GM19035 (cell line): ENCODE measurements at regions not wholly inside any gene's neighbourhood (a gene's known extent, or its start where the extent isn't known, plus 50 kb on each side); places are given as distances from the start of the nearest gene placed in this dataset.

Source experiments
- ATAC-seq: cut with Tn5 transposase; IDR thresholded peaks from one replicate; pipeline ENCODE4 v1.9.1; 2021; ENCODE audit not compliant: unreplicated experiment

DNA sequence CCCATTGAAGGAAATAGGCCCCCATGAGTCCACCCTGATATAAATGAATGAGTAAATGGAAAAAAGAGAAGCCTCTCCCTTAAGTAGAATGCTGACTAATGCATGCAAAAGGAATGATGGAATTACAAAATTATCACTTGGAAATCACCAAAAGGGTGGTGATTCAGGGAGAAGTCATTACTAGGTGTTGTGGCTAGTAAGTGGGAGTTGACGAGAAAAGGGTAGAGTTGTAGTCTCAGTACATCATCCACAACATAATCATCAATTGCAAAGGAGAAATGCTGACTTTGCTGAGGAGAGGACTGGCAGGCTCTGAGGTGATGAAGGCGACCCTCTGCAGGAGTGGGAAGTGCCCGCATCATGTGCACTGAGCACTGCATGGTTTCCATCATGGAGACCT is 201.5 kb upstream of the S1PR3 start:
- ATAC-seq = no peak

DNA sequence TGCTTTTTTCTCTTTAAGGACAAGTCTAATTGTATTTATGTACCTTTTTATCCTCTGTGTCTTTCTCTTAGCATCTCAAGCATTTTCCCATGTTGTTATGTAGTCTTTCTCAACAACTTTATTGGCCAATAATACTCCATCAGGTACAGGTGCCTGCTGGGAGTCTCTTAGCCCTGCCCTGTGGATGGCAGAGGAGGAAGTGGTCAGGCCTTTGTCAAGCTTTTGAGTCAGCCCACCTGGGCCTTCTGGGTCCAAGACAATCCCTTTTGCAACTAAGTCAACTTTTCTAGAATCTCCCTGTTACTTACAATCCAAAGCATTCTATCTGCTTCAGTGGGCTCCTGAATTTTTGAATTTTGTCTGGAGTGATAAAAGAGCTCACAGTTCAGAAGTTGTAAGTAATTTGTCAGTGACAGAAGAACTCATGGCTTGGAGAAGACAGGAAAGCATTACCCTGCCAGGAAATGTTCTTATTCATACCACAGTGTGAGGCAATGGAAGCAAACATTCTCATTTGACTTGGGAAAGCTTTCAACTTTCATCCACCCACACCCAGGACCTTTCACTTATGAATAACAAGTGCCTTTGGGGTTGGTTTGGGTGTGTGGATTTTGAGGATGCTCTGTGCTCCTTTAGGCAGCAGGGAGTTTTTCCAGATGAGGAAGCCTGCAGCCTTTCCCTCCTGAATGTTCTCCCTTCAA is 200.0 kb upstream of the S1PR3 start:
- no peak for ATAC-seq

DNA sequence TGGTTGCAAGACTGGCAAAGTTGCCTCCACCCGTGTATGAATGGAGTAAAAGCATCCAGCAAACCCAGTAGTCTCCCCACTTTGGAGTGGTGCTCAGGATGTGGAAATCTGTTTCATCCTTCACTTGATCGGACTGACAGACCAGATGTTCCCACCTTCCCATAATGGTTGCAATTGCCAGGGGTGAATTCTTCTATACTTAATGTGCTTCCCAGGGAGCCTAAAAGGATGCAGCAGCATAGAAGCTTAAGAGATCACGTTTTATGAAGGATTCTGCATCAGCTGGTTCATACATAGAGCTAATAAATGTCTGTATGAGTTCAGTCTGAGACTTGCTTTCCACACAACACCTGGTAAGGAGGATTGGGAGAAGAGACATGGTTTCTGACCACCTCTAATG is 198.8 kb upstream of the S1PR3 start:
- ATAC-seq = no peak

DNA sequence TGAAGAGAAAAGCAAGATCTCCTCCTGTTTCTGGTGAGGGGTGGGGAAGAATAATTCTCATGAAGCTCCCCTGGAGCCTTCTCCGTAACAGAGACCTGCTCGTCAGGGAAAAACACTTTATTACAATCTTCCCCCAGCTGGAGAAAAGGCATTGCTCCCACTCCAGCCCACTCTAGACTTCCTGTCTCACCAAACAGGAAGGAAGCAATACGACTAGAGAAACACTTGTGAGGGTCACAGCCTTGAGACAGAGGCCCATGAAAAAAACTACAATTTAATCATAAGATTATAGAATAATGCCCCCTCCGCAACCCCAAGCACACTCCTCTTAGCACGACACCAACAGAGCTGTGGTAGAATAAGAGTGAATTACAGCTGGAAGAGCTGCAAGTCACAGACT is 197.2 kb upstream of the S1PR3 start:
- ATAC-seq = no peak

DNA sequence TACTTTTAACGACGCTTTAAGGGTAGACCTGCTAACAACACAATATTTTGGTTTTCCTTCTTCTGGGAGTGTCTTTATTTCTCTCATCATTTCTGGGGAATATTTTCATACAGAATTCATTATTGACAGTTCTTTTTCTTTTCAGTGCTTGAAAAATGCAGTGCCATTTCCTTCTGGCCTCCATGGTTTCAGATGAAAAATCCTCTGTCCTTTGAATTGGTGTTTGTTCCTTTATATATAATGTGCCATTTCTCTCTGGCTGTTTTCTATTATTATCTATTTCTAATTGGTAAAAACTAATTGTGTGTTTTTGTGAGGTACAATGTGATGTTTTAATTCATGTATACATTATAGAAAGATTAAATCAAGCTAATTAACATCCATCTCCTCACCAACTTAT is 194.3 kb upstream of the S1PR3 start:
- no peak for ATAC-seq

DNA sequence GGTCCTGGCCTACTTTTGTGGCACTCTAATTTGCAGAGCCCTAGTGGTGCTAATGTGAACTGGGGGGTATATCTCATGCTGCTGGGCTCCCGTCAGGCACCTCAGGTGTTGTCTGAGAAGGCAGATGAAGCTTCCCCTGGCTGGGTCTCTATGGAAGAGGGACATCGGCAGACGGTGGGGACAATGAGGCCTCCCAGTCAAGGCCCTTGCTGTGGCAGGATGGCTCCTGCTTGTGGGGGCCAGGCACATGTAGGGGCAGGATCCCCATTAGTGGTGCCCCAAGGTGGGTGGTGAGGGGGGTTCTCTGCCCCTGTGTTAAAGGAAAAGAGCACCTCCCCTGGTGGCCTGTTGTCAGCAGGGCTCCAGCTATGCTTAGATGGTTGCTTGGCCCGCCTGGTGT is 192.8 kb upstream of the S1PR3 start:
- no peak for ATAC-seq

DNA sequence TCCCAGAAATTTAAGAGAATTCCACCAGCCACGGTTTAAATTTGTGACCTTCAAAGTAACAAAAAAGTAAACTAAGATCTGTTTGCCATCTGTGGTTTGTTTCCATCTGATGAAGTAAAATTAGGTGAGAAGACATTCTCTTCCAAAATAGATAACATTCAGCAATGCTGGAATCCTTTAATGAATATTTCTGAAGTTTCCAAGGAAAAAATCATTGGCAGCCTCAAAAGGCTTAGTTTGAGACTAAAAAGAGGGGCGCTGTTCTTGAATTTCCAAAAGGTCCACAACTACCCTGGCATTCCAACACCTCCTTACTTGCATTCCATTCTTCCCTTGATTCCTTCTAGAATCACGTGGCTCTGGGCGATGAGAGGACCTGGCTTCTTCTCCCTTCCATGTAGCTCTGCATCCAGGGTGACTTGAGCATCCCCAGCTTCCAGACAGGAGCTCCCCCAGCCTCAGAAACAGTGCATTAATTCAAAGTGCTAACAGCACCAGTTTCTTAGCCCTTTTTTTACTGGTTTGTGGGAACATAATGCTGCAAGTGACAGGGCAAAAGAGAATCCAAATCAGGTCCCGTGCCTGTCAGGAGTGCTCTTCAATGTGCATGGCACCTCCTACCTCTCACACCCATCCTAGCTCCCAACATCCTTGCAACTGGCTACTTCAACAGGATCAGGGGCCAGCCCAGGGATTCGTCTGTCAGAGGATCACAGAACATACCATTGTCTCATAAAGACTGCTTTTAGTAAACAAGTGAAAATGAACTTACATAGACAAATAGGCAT is 191.5 kb upstream of the S1PR3 start:
- ATAC-seq = no peak

DNA sequence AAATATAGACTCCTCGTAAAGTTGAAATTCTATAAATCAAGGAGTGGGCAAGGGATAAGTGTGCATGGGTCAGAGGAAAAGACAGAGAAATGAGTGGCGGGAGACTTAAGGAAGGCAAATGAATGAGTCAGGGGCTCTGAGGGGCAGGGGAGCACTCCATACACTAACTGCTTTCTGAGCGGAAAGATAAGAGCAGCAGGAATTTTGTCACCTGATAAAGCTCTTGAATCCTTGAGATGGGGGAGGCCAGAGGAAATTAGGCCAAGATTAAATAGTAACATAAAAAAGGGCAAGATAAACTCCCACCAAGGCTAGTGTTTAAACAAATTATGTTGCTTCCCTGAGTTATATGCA is 191.0 kb upstream of the S1PR3 start:
- no peak for ATAC-seq

DNA sequence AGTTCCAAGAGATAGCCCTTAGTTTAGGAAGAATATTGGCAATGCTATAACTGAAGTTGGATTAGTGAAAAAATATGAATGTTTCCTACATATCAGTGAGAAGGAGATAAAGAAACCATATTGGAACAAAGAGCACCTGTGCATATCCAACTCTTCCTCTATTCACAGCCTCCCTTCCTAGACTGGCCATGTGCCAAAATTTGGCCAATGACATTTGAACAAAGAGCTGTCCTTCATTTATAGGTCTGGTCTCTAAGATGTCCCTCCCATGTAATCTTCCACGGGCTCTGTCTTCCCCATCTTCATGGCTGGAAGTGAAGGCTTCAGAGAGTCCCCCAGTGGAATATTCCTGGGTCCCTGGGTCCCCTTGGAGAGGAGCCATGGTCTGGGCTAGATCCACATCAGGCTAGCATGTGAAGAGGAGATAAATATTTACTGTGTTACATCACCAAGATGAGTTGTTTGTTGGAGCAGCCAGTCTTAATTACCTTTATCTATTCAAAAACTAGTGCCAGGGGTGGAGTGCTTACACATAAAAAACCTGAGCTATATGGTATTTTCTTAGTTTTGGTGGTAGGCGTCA is 190.0 kb upstream of the S1PR3 start:
- ATAC-seq = no peak

DNA sequence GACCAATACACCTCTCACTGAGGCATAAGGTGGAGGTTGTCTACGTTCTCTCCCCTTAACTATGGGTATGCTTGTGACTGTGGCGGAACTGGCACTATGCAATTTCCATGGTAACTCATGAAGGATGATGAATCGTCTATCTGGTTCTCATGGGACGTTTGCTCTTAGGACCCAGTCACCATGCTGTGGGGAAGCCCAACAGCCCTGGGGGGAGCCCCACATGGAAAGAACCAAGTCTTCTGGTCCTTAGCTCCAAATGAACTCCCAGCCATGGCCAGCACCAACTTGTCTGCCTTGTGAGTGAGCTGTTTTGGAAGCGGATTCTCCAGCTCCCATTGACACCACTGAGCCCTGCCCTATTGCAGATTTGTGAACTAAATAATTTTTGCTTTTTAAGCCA is 188.7 kb upstream of the S1PR3 start:
- no peak for ATAC-seq

DNA sequence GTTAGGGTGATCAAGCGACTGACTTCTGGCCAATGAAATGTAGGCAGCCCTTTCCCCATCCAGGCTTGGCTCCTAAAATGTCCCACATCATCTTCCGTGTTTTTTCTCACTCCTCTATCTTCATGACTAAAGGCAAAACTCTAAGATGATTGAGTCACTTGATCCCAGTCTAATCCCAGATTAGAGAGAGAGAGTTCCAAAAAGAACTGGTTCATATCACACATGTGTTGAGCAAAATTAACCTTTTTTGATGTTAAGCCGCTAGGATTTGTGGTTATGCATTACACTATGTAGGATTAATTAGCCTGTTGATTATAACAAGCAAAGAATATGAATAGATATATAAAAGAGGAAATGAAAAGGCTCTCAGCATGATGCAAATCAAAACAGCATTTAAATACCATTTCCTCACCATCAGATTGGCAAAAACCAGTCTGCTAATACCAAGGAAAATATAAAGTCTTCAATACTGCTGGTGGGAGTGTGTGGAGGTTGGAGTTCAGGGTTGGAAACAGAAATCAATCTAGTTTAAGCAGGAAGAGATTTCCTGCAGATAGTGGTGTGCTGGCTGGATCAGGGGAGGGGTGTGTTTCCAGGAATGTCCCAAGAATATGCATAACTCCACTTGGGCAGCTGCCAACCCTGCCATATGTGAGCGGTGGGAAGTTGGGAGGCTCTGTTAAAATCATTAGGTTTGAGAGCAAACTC is 187.6 kb upstream of the S1PR3 start:
- ATAC-seq = no peak

DNA sequence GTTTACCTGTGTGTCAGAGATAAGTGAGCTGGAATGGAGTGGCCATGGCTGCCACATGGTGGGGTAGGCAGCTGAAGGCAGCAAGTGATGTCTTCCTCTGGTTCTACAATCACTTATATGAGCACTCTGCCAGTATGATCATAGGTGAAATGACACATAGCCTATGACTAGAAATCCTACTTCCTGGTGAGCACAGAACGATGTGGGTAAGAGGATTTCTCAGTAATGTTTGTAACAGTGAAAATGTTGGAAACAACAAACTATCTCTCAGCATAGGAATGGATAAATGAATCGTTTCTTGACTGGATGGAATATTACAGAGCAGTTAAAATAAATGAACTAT is 187.0 kb upstream of the S1PR3 start:
- no peak for ATAC-seq

DNA sequence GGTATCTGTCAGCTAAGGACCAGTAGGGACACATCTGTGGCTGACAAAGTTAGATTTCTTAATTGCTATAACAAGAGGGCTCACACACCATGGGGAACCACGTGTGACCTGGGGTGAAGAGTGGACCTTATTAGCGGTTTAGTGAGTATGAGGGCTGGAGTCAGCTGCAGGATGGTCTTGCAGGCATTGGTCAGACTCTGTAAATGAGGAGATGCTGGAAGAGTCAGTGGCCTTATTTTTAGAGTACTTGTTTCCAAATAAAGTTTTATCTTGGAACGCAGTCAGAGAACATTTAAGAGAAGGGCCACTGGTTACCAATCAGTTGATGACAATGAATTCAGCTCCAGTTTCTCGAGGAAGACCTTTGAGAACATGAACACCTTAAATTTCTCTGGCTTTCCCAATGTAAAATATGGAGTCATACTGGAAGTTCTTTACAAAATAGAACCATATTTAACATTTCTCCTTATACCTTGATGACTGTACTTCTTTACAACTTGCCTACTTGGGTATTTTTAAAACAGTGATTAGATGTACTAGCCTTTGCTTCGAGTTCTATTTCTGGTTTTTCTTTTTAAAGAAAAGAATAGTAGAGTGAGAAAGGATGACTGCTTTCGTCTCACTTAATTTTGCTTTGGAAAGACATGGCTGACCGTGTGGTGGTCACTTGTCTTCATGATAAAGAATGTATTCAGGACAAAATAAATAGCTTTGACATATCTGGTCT is 185.9 kb upstream of the S1PR3 start:
- ATAC-seq = no peak

DNA sequence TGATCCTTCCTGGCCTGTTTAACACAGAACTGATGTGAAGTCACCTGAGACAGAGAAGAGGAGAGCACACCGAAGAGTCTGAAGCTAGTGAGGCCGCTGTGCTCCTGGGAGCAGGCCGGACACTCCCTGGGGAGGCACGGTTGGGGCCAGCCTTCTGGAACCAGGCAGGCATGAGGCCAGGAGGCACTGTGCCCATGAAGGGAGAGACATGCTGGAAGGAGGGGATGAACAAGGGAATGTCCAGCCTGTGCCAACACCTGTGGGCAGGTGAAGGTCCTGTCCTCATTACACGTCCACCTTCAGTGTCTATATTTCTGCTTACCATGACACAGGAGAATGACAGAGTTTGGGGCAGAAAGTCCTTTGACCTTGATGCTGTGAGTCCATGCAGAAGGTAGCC is 183.8 kb upstream of the S1PR3 start:
- ATAC-seq = no peak

DNA sequence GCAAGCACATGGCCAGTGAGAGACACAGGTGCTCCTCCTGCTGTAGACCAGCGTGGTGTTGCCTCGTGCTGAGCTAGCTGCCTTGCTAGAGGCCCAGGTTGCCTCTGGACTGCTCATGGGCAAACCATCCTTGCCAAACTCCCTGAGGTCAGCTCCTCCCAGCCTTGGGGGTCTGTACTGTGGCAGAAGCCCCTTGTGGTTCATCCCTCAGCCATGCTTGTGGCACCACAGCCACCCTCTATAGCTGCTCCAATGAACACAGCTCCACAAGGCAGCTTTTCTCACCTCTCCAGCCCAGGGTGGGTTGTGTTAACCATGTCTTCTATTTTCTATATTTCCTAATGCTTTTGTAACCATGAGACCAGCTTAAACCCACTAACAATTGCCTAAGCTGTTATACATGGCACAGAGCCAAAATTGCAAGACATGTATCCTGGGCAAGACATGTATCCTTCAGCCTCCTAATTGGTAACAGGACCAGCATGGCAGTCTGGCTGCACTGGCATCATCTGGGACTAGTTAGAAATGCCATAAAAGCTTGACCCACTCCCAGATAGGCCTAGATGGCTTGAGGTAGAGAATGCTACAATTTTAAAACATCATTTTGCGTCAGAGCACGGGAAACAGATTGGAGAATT is 183.1 kb upstream of the S1PR3 start:
- no peak for ATAC-seq

DNA sequence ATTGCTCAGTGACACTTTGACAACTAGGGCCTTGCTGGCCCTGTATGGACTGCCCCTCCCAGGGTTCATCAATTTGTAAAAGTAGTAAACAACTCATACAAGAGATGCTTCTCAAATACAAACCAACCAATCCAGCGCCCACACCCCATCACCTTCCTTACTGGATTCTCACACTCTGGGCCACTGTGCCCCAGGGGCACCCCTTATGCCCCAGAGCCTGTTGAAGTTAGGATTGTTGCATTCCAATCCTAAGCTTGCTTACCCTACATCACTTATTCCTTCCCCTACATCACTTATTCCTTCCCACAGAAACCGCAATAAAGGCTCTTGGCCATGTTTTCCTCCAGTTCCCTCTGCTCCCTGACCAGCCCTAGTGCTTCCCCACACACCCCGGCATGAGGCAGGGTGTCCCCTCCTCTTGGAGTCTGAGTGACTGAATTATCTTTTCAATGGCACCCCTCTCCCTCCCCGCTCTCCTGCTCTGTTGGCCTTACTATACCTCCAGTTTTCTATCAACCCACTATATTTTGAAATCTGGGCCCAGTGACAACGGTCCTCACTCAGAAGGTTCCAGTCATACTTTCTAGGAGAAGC is 182.4 kb upstream of the S1PR3 start:
- no peak for ATAC-seq

DNA sequence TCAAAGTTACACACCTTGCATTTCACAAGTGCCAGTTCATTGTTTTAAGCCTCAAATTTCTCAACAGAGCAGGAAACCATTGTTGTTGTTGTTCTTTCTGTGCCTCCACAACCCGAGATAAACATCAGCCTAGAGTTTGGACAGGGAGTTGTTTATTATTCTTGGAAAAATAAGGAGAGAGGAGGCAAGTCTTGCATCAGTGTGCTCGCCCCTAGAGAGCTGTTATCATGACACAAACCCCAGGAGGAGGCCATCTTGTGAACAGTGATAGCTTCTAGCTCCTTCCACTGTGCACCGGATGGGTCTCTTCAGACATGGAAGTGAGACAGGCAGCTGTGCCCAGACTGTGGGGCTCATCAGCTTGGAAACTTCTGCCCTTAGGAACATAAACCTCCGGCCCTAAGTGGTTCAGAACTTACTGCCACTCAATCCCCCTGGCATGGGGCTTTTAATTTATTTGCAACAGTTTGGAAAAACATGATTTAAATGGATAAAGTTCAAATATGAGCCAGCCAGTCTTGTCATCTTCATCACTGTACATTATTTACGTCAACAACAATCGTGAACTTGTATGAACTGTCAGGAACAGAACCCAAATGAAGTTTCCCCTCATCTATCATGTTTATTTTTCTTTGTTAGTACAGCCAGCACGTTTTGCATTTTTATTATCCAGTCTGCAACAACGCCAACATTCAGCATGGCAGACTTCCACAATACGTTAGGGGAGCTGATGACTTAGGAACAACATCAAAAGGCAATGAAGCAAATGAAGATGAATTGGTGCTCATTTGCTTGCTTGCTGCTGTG is 181.7 kb upstream of the S1PR3 start:
- no peak for ATAC-seq

DNA sequence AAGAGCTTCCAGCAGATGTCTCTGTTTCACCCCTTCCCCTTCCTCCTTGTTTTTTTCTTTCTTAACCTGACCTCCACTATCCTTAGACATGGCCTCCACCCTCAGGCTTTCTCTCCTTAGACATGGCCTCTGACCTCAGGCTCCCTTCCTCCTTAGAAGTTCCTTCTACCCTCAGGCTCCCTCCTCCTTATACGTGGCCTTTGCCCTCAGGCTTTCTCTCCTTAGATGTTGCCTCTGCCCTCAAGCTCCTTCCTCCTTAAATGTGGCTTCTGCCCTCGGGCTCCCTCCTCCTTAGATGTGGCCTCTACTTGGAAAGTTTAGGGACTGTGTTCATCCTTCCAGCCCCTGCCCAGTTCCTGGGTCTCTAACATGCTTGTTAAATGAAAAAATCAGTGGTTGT is 180.4 kb upstream of the S1PR3 start:
- no peak for ATAC-seq

DNA sequence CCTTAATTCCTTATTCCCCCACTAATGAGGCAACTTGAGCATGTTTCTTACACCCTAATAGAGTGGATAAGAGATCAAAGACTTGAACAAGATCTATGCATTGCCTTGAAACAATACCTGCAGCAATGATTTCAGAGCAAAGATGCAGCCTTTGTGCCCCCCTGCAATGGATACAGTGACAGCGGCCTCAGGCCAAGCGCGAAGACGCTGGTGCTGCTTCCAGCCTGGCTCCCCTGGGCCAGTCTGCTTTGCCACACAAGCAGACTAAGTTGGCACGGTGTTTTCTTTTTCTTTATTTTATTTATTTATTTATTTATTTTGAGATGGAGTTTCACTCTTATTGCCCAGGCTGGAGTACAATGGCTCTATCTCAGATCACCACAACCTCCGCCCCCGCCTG is 179.8 kb upstream of the S1PR3 start:
- no peak for ATAC-seq
